ENCODE measurements at regions not wholly inside any gene's neighbourhood (a gene's known extent, or its start where the extent isn't known, plus 50 kb on each side); places are given as distances from the start of the nearest gene placed in this dataset.

- H3K9me3 Mint-ChIP-seq = peaks cover 4% of the 10 kb centered on the region
- POLR2A ChIA-PET = no interaction called here
- no peaks in the 10 kb centered on the region for H3K27me3 Mint-ChIP-seq
- H3K36me3 Mint-ChIP-seq (ENCODE audit: low read depth) = no peaks in the 10 kb centered on the region
- ATAC-seq (ENCODE audit: low read depth) (no peak), DNase-seq (no peak)
- CTCF ChIA-PET = no interaction called here
- TF ChIP-seq, protein P1, sequence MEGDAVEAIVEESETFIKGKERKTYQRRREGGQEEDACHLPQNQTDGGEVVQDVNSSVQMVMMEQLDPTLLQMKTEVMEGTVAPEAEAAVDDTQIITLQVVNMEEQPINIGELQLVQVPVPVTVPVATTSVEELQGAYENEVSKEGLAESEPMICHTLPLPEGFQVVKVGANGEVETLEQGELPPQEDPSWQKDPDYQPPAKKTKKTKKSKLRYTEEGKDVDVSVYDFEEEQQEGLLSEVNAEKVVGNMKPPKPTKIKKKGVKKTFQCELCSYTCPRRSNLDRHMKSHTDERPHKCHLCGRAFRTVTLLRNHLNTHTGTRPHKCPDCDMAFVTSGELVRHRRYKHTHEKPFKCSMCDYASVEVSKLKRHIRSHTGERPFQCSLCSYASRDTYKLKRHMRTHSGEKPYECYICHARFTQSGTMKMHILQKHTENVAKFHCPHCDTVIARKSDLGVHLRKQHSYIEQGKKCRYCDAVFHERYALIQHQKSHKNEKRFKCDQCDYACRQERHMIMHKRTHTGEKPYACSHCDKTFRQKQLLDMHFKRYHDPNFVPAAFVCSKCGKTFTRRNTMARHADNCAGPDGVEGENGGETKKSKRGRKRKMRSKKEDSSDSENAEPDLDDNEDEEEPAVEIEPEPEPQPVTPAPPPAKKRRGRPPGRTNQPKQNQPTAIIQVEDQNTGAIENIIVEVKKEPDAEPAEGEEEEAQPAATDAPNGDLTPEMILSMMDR (IDR thresholded peaks at IDR 0.05) = no peak
- intact Hi-C loops (cut with micrococcal nuclease) = no loop called here
- H3K27ac Mint-ChIP-seq = no peak overlapping the region
- H3K4me3 Mint-ChIP-seq = no peak overlapping the region
- no peaks in the 10 kb centered on the region for H3K4me1 Mint-ChIP-seq
Observed at GRCh38 chr5:117945258-117945657, 1043.1 kb downstream of the DTWD2 start.

- no peak for DNase-seq
- ChIA-PET CTCF (no interaction called here), POLR2A (no interaction called here)
- Mint-ChIP-seq H3K27me3 (no peaks in the 10 kb centered on the region), H3K9me3 (peaks cover 4% of the 10 kb centered on the region), H3K4me3 (no peak overlapping the region), H3K27ac (no peak overlapping the region), H3K4me1 (no peaks in the 10 kb centered on the region), H3K36me3 (ENCODE audit: low read depth) (no peaks in the 10 kb centered on the region)
- ATAC-seq (ENCODE audit: low read depth) = no peak
- TF ChIP-seq, protein P1 (IDR thresholded peaks at IDR 0.05) = no peak
- intact Hi-C loops (cut with micrococcal nuclease) = no loop called here
Observed at GRCh38 chr5:117943541-117943940, 1044.8 kb downstream of the DTWD2 start.

- Mint-ChIP-seq H3K4me1 (no peaks in the 10 kb centered on the region), H3K27ac (no peak overlapping the region), H3K9me3 (peaks cover 4% of the 10 kb centered on the region), H3K27me3 (no peaks in the 10 kb centered on the region), H3K36me3 (ENCODE audit: low read depth) (no peaks in the 10 kb centered on the region), H3K4me3 (no peak overlapping the region)
- CTCF ChIA-PET = no interaction called here
- intact Hi-C loops (cut with micrococcal nuclease) = no loop called here
- POLR2A ChIA-PET = no interaction called here
- ATAC-seq (ENCODE audit: low read depth) (no peak), DNase-seq (no peak)
- TF ChIP-seq, protein P1 (IDR thresholded peaks at IDR 0.05) = no peak
Observed at GRCh38 chr5:117942861-117943519, 1045.4 kb downstream of the DTWD2 start.

DNA sequence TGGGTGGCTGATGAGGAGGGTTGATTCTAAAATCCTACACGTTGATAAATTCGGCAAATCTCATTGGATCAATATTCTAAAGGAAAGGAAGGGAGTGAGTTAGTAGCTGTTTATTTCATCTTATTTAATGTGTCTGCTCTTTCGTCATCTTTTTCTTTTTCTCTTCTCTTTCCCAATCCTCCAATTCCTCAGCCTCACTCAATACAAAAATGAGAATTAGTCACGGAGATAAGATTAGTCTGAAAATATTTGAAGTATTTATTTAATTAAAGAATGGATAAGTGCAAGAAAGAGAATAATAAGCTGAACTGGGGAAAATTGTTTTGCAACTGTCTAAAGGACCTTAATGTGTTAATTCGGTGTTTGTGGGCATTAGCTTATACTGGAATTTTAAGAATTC lies 1095.1 kb downstream of the DTWD2 start:
- no peaks in the 10 kb centered on the region for H3K9me3 Mint-ChIP-seq
- H3K36me3 Mint-ChIP-seq (ENCODE audit: low read depth) = no peaks in the 10 kb centered on the region
- H3K27ac Mint-ChIP-seq = no peak overlapping the region
- ChIA-PET CTCF (no interaction called here), POLR2A (no interaction called here)
- H3K27me3 Mint-ChIP-seq = no peaks in the 10 kb centered on the region
- no peak for ATAC-seq (ENCODE audit: low read depth)
- no peak overlapping the region for H3K4me3 Mint-ChIP-seq
- H3K4me1 Mint-ChIP-seq = peaks cover 4% of the 10 kb centered on the region
- TF ChIP-seq, protein P1 (IDR thresholded peaks at IDR 0.05) = no peak
- intact Hi-C loops (cut with micrococcal nuclease) = no loop called here
- DNase-seq = no peak

GRCh38 chr5:117892360-117892759 lies 1096.0 kb downstream of the DTWD2 start:
- Mint-ChIP-seq H3K4me1 (peaks cover 4% of the 10 kb centered on the region), H3K9me3 (no peaks in the 10 kb centered on the region), H3K27ac (no peak overlapping the region), H3K27me3 (no peaks in the 10 kb centered on the region), H3K4me3 (no peak overlapping the region), H3K36me3 (ENCODE audit: low read depth) (no peaks in the 10 kb centered on the region)
- TF ChIP-seq, protein P1 (IDR thresholded peaks at IDR 0.05) = no peak
- DNase-seq = no peak
- intact Hi-C loops (cut with micrococcal nuclease) = no loop called here
- POLR2A ChIA-PET = no interaction called here
- ATAC-seq (ENCODE audit: low read depth) = no peak
- CTCF ChIA-PET = no interaction called here

Measured in activated B cell treated with CpG ODN at 0.5 μM for 24 hours (primary cell).